Endothelial cell of umbilical vein (primary cell): ENCODE measurements at regions not wholly inside any gene's neighbourhood (a gene's known extent, or its start where the extent isn't known, plus 50 kb on each side); places are given as distances from the start of the nearest gene placed in this dataset.

Experiments
- BruUV-seq: library from RNA; stranded (reverse); fragments of 400-500 nt; replicated peaks from 2 replicates; lab custom pipeline; 2021; lab: Mats Ljungman, UMichigan
- CTCF ChIA-PET: fragments of 300-600, 350-600 bp; sonication (Branson Sonifier 250); formaldehyde crosslinking; loops from one replicate; lab custom pipeline; 2021; ENCODE audit warnings: antibody characterized with exemption, inconsistent platforms; lab: Charles Lee
- POLR2A ChIA-PET: fragments of 300-600, 350-600 bp; sonication (Branson Sonifier 250); formaldehyde crosslinking; loops from one replicate; lab custom pipeline; 2021; ENCODE audit warnings: antibody characterized with exemption, inconsistent platforms; lab: Charles Lee
- DNase-seq: peaks from one replicate; pipeline ENCODE4 v3.0.0-alpha.2; 2011; ENCODE audit warnings: low read depth, low spot score
- FAIRE-seq: peaks from 2 replicates; lab custom pipeline; 2011; peaks lifted over from hg19 to GRCh38; lab: Jason Lieb, UNC
- H2AFZ ChIP-seq: 2 replicates; pipeline ENCODE4 v1.6.0; 2012; ENCODE audit warnings: low read depth, low read length, control low read depth, inconsistent platforms
- H3K27ac ChIP-seq: 2 replicates; pipeline ENCODE4 v1.5.1; 2011; ENCODE audit warnings: low read depth, mild to moderate bottlenecking, control low read depth, low read length, moderate library complexity; ENCODE audit not compliant: insufficient read depth
- H3K27me3 ChIP-seq, 2 experiments: 2 replicates each; pipeline versions ENCODE4 v1.6.0 to v1.6.1; 2011; ENCODE audit warnings: low read length in 2 of 2, mixed read lengths in 1 of 2; ENCODE audit not compliant: control insufficient read depth in 2 of 2, insufficient read depth in 2 of 2
- H3K36me3 ChIP-seq, 2 experiments: 2 replicates in 1 of 2; 3 replicates in 1 of 2; pipeline ENCODE4 v1.5.1; 2011; ENCODE audit warnings: low read length in 2 of 2, mild to moderate bottlenecking in 1 of 2, moderate library complexity in 1 of 2; ENCODE audit not compliant: control insufficient read depth in 2 of 2, insufficient read depth in 2 of 2; ENCODE audit errors: extremely low read depth in 1 of 2
- H3K4me1 ChIP-seq: 3 replicates; pipeline ENCODE4 v1.5.1; 2011; ENCODE audit warnings: mild to moderate bottlenecking, low read length; ENCODE audit not compliant: control insufficient read depth, insufficient read depth; ENCODE audit errors: extremely low read depth
- H3K4me2 ChIP-seq: 2 replicates; pipeline ENCODE4 v1.6.1; 2011; ENCODE audit warnings: low read length, control low read depth, mixed read lengths; ENCODE audit not compliant: insufficient read depth
- H3K4me3 ChIP-seq, 3 experiments: fragments of 200-600 bp in 1 of 3; sonication (generic), shearing (Covaris generic) in 1 of 3; replicated peaks in 1 of 3; 2 replicates each; pipeline ENCODE4 v1.5.1; 2011 to 2016; ENCODE audit warnings: control low read depth in 3 of 3, low read length in 3 of 3, mild to moderate bottlenecking in 2 of 3, inconsistent platforms in 1 of 3, low read depth in 1 of 3, moderate library complexity in 1 of 3; ENCODE audit not compliant: insufficient read depth in 1 of 3
- H3K79me2 ChIP-seq: 2 replicates; pipeline ENCODE4 v1.6.0; 2012; ENCODE audit warnings: low read length, inconsistent platforms; ENCODE audit not compliant: control insufficient read depth, insufficient read depth
- H3K9ac ChIP-seq: replicated peaks from 2 replicates; pipeline ENCODE3; 2011; ENCODE audit warnings: low read length, control low read depth; ENCODE audit not compliant: insufficient read depth; ENCODE audit errors: extremely low read depth
- H3K9me1 ChIP-seq: replicated peaks from 3 replicates; pipeline ENCODE4 v1.6.0; 2011; ENCODE audit warnings: mild to moderate bottlenecking, low read length; ENCODE audit not compliant: control insufficient read depth, insufficient read depth; ENCODE audit errors: extremely low read depth
- H3K9me3 ChIP-seq: replicated peaks from 2 replicates; pipeline ENCODE4 v1.5.1; 2012; ENCODE audit warnings: low read length, inconsistent platforms; ENCODE audit not compliant: control insufficient read depth, insufficient read depth
- H4K20me1 ChIP-seq: replicated peaks from 2 replicates; pipeline ENCODE3; 2011; ENCODE audit warnings: mild to moderate bottlenecking, low read length; ENCODE audit not compliant: control insufficient read depth, insufficient read depth; ENCODE audit errors: extremely low read depth
- CTCF ChIP-seq, 2 donors: IDR thresholded peaks; 1 replicate in 1 of 2; 2 replicates in 1 of 2; pipeline ENCODE4 v1.5.1; 2011; ENCODE audit warnings: low read length in 2 of 2, mild to moderate bottlenecking in 2 of 2, moderate library complexity in 2 of 2, control low read depth in 1 of 2, inconsistent platforms in 1 of 2, low read depth in 1 of 2; ENCODE audit not compliant: insufficient read depth in 1 of 2; ENCODE audit errors: extremely low read depth in 1 of 2
- EZH2 ChIP-seq: IDR thresholded peaks from 2 replicates; pipeline ENCODE4 v1.6.1; 2012; ENCODE audit warnings: borderline replicate concordance, low read depth, mild to moderate bottlenecking, moderate library complexity, low read length, inconsistent platforms; ENCODE audit not compliant: severe bottlenecking
- GATA2 ChIP-seq: IDR thresholded peaks from 2 replicates; pipeline ENCODE4 v1.7.0; 2011; ENCODE audit warnings: low read depth, mild to moderate bottlenecking, moderate library complexity, mixed read lengths, low read length; ENCODE audit not compliant: insufficient read length, insufficient read depth
- JUN ChIP-seq: IDR thresholded peaks from 2 replicates; pipeline ENCODE4 v1.6.1; 2011; ENCODE audit warnings: borderline replicate concordance, low read depth; ENCODE audit not compliant: insufficient read length, insufficient read depth
- MAX ChIP-seq: IDR thresholded peaks from 2 replicates; pipeline ENCODE4 v1.6.1; 2011; ENCODE audit not compliant: insufficient read depth, insufficient read length
- MYC ChIP-seq: IDR thresholded peaks from one replicate; pipeline ENCODE4 v1.6.1; 2011; ENCODE audit warnings: mild to moderate bottlenecking, low read depth, low read length
- POLR2A ChIP-seq: IDR thresholded peaks from 2 replicates; pipeline ENCODE4 v1.6.1; 2012; ENCODE audit warnings: low read depth, mild to moderate bottlenecking, control low read depth, low read length
- dilution Hi-C: fragments of 300-500 bp; cut with MboI; formaldehyde crosslinking; loops from one replicate; pipeline ENCODE4 v1.15.0; 2019; ENCODE audit warnings: low sequenced_read_pairs; ENCODE audit not compliant: extremely low pct_ligation_motif_present
- intact Hi-C: fragments of 100-400 bp; cut with micrococcal nuclease; formaldehyde crosslinking; loops from one replicate; pipeline ENCODE4 v1.10.0; 2022

GRCh38 chr16:66258916-66259845, 107.3 kb upstream of the CDH5 start:
- TF ChIP-seq POLR2A = no peak
- Histone ChIP-seq H3K9ac (no peak overlapping the region), H3K9me3 (no peaks in the 10 kb centered on the region), H3K9me1 (no peaks in the 10 kb centered on the region), H3K4me2 (no peak overlapping the region), H4K20me1 (no peaks in the 10 kb centered on the region), H2AFZ (no peak overlapping the region), H3K4me1 (no peaks in the 10 kb centered on the region), H3K27me3 (peaks cover 0 to under 1% of the 10 kb centered on the region in 2 experiments), H3K27ac (no peak overlapping the region), H3K36me3 (no peaks in the 10 kb centered on the region), H3K79me2 (no peaks in the 10 kb centered on the region), H3K4me3 (no peak overlapping the region)
- no peak for DNase-seq
- dilution Hi-C loops = no loop called here
- no peak for FAIRE-seq
- ChIA-PET POLR2A (no interaction called here), CTCF (interaction anchor here (1.2 to 1.6 kb wide), 2 partner anchors 16 to 19 kb away, joined by 3 read pairs; no protein-coding TSS in a partner anchor)
- intact Hi-C loops = no loop called here
- no TSS peak for BruUV-seq

GRCh38 chr16:66256919-66257318, 109.6 kb upstream of the CDH5 start:
- CTCF ChIA-PET = no interaction called here
- DNase-seq (no peak), FAIRE-seq (no peak)
- dilution Hi-C loops (no loop called here), intact Hi-C loops (no loop called here)
- POLR2A ChIA-PET = no interaction called here
- Histone ChIP-seq H3K9ac (no peak overlapping the region), H3K27me3 (peaks cover 0 to 2% of the 10 kb centered on the region in 2 experiments), H3K4me3 (no peak overlapping the region), H4K20me1 (no peaks in the 10 kb centered on the region), H3K4me1 (no peaks in the 10 kb centered on the region), H3K4me2 (no peak overlapping the region), H3K9me3 (no peaks in the 10 kb centered on the region), H3K79me2 (no peaks in the 10 kb centered on the region), H3K9me1 (no peaks in the 10 kb centered on the region), H3K27ac (no peak overlapping the region), H2AFZ (no peak overlapping the region), H3K36me3 (no peaks in the 10 kb centered on the region)
- no peak for TF ChIP-seq CTCF (IDR thresholded peaks at IDR 0.05; ENCODE audit: extremely low read depth in 1 of 2, insufficient read depth in 1 of 2, low read depth in 1 of 2, low read length in 2 of 2)
- no peak for TF ChIP-seq GATA2
- TF ChIP-seq JUN = no peak
- TF ChIP-seq EZH2 = no peak
- no peak for TF ChIP-seq MYC
- TF ChIP-seq MAX = no peak
- TF ChIP-seq POLR2A = no peak
- no TSS peak for BruUV-seq
